ENCODE measurements at regions not wholly inside any gene's neighbourhood (a gene's known extent, or its start where the extent isn't known, plus 50 kb on each side); places are given as distances from the start of the nearest gene placed in this dataset.

DNA sequence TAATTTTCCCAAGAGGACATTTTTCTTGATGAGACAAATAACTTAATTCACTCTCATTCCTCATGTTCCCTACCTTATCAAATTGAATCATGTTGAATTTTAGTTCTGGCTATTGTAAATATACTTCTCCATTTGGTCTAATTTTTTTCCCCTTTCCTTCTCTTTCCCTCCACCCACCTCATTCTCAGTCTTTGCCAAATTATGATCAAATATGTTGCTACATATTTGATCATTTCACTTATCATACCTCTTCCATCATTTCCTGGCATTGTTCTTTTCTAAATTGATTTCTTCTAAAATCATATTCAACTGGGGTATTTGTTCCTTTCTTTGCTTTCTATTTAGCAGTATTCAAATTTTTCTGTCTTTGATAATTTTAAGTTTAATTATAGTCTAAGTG, 52.3 kb downstream of the HDGFL1 start:
- DNase-seq (ENCODE audit: low spot score): no peak

DNA sequence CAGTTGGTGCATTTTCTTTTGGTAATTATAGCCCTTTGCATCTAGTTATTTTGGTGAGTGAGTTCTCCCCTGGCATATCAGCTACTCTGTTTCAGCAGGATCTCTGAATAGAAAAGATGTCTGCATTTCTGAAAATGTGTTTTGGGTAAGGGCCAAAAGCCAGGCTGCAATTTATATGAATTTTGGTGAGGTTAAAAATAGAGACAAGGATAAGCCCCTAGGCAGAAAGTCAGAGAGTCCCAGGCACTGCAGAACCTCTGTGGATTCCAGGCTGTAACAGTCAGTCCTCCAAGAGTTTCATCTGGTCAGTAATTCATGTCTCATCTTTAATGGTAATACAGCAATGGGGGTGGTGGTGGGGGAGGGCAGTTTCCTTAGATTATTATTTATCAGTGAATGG, 53.0 kb downstream of the HDGFL1 start:
- no peak for DNase-seq (ENCODE audit: low spot score)

DNA sequence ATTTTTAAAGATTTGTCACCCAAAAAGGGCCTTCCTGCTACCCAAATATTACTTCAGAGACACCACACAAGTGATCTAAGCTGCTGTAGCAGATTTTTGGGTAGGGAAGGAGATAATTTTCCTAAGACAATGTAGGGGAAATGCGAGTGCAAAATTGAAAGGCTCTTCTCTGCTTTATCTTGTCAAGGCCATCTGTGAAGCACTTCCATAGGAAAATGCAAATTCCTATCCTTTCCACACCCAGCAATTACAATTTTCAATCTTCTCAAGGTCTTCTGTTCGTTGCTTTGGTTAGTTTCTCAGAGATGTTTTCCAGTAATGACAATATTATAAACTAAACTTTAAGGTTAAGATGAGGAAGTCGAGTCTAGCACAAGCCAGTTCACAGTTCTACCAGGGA, 53.4 kb downstream of the HDGFL1 start:
- no peak for DNase-seq (ENCODE audit: low spot score)

DNA sequence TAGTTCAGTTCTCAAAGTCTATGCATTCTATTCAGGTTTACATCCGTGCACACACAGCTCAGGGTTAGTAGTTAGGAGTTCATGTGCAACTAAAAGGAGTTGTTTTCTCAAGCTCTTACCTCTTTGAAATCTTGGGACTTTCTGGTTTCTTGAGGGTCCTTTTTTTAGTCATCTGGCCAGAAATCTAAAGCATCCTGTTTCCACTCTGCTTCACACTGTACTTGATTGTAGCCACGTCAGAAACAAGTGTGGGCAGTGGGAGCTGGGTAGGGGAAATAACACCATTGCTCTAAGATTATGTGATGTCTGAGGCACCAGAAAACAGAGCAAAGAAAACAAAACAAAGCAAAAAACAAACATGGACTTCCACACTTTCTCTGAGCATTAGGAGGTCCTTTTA, 58.3 kb downstream of the HDGFL1 start:
- no peak for DNase-seq (ENCODE audit: low spot score)

DNA sequence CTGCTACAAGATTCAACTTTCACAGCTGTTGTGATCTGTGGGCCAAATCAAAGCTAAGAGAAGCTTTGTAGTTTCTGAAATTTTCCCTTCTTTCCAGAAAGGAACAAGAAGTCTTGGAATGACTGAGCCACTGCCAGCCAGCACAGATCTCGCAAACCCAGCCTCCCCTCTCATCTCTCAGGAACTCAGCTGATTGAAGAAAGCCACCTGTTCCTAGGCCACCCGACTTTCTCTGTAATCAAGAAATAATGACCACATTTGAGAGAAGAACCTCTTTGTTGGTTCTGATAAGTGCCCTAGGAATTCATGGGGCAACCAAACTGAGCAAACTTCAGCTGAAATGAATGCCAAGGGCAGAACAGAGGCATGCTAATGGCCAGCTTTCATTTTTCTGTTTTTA, 61.7 kb downstream of the HDGFL1 start:
- DNase-seq (ENCODE audit: low spot score): no peak

DNA sequence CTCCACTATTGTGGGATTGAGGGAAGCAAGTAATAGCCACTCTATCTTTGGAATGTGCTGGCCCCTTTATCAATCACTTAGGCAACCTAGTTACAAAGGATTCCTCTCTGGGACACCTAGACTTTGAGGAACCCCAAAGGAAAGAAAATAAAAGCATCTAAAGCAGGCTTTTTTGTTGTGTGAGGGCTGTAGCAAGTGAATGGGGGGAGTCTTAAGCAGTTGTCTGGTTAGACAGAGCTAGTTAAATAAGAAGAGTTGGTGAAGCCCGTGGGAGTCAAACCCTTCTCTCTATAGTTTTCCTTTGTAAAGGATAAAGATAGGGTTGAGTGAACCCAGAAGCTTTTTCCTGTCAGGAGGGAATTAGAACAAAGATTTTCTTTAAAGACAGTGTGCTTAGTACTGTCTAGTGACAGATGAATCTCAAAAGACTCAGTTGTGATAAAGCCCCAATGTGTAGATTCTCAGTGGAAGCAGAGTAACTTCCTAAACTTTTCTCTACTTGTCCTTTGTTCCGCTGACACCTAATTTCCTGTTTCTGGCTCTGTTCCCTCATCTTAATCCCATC, 63.3 kb downstream of the HDGFL1 start:
- no peak for DNase-seq (ENCODE audit: low spot score)

DNA sequence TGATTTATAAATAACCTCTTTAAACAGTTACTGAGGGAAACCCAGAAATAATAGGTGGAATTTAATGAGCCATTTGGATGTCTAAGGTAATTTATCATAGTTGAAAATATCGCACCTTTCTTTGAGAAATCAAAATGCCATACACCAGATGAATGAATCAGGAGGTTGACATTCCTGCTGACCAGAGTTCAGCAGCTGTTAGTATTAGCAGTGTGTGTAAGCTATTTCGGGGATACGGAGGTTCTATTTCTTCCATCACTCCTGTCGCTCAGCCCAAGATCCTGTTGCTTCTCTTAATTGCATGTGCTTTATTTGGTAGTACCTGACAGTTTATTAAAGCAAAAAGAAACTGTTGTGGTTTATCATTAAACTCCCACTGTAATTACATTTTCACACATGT, 67.1 kb downstream of the HDGFL1 start:
- DNase-seq (ENCODE audit: low spot score): no peak

DNA sequence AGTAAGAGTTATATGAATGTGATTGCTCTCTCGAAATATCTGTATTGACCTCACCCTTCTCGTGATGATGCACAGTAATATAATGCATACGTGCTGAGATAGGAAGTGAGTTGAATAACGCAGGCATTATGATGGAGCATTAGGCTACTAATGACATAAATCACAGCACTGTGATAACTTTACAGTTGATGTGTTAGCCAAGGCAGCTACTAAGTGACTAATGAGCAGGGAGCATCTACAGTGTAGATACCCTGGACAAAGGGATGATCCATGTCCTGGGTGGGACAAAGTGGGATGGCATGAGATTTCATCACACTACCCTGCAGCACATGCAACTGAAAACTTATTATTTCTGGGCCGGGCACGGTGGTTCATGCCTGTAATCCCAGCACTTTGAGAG, 68.4 kb downstream of the HDGFL1 start:
- no peak for DNase-seq (ENCODE audit: low spot score)

DNA sequence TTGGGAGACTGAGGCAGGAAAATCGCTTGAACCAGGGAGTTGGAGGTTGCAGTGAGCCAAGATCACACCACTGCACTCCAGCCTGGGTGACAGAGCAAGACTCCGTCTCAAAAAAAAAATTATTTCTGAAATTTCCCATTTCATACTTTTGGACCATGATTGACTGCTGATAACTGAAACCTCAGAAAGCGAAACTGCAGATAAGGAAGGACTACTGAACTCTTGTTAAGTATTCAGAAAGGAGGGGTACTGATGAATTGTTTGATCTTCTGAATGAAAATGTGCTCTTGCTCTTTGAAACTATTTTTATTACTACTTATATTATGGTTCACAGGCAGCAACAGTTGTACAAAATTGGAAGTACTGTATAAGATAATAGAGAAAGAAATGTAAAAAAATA, 69.0 kb downstream of the HDGFL1 start:
- DNase-seq (ENCODE audit: low spot score): no peak

DNA sequence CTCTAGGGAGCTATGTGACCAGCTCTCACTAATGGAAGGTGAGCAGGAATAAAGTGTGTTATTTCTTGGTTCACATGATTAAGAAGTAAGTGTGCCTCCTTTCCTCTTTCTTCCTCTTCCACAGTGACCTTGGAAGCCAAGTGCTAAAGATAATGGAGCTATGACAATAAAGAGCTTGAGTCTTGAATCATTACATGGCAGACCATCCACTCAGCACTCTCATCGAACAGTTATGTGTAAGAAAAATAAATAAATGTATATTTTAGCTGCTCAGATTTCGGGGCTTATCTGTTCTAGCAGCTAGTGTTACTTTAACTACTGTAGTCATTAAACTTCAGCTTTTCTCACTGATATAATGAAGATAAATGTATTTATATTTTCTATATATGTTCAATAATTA, 72.9 kb downstream of the HDGFL1 start:
- no peak for DNase-seq (ENCODE audit: low spot score)

DNA sequence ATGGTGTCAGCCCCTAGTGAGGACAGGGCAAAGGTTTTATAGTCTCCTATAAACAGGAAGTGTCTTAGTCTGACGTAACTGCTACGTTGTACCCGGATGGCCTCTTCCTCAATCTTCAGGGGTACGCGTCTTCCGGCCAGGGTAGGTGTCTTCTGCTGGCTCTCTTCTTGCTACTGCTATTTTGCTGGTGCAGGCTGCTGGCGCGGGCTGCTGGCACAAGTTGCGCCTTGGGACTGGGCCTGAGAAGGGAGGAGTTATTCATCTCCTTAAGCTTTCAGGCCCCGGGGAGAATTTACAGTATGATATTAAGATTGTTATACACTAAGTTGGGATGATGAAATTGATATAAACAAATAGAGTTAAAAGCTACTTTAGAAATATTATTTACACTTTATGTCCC, 74.4 kb downstream of the HDGFL1 start:
- no peak for DNase-seq (ENCODE audit: low spot score)

DNA sequence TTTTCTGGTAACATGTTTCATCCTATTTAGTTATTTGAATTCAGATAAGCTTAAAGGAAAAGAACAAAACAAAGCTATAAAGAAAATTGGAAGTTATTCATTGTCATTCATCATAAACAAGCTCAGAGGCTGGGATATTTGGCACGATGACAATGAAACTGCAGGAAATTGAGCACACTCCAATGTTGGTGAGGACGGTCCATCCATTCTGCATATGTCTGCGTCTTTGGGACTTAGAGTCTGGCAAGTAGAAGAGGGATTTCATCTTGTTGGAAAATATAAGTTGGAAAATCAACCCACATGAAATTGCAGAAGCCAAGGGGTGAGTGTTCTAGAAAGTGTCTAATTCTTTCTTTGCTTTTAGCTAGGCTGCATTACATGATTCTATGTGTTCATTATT, 78.4 kb downstream of the HDGFL1 start:
- DNase-seq (ENCODE audit: low spot score): no peak

DNA sequence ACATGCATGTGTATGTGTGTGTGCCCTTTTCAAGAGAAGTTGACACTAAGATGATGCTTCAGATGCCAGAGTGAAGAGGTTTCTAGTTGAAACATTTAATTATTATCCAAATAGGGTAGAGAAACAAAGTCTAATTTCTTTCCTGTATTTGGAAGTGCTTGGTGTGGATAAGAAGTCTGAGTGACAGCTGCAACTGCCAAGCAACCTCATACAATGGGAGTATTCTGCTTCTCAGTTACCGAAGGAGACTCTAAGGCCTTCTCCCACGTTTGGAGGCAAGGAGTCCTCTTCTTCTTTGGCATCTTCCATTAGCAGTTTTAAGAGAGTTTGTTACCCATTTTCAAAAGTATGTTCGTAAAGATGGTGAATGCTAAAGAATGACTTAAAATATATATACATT, 82.4 kb downstream of the HDGFL1 start:
- no peak for DNase-seq (ENCODE audit: low spot score)

DNA sequence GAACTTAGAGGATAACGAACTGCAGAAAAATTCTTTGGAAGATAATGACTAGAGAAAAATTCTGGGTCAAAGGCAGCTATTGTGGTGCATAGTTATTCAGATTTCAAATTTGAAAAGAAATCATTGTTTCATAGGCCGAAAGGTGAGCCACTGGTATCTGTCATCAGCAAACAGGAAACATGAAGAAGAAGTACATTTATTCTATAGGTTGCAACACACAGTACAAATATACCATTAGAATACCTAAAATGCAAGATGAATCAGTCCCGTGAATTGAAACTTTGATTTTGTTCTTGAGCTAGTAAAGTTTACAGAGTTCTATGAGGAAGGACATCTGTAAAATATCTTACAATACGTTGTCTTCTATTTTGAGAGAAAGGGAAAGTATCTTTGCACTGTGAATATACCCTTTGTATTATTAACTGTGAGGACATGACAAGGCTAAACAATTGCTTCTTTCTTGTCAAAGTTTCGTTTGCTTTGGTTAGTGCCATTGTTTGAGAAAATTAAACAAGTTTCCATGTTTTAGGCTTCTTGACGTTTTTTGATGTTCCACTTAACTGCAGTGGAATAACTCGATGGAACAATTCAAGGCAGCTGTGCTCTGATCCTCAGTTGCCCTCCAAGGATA, 84.7 kb downstream of the HDGFL1 start:
- DNase-seq (ENCODE audit: low spot score): no peak

DNA sequence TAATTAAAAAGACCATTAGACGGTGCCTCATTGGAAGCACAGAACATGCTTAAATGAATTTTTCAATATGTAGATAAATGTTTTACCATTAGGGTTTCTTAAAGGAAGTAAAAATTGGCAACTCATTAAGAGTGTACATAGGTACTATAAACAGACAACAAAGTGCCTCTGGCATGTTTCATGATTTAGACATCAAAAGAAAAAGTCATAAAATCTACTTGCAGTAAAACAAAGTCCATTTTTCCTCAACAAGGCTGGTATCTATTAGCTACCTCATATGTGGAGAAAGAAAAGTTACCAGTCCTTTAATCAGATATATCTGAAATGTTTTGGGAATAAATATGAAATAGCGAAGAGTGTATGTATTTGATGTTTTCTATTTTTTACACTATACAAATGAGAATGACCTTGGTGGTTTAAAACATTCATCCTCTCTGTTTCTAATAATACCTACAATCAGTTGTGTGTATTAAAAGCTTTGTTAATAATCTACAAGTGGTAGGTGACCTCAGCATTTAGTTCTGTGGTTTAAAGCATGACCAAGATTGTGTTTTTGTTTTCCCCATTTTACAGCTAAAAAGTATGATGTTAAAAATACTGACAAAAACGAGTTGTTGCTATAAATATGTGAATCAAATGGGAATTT, 87.5 kb downstream of the HDGFL1 start:
- DNase-seq (ENCODE audit: low spot score): no peak

DNA sequence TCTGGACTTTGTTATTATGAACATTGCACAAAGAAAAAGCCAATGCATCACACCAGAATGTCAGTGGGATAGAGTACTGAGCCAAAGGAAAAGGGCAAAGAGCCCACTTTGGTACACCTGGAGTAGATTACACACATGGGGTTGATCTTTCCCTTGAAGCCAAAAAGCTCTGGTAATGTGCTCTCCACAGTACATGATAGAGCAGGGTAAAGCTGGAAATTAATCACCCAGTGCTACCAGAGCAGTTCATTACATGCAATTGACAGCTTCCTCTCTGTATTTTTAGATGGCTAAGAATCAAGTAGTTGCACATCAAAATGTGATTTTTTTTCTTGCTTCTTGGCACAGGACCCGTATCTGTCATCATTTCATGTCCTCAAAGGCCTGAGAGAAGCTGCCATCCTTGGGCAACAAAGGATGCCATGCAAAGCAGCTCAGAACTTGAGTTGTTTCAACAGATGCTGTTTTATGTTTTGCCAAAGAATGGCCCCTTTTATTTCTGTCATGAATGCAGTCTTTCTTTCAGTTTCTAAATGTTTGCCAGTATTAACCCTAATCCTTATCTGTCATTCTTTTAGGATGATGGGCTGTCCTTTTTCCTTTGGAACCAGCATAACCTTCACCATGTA, 88.1 kb downstream of the HDGFL1 start:
- DNase-seq (ENCODE audit: low spot score): no peak

DNA sequence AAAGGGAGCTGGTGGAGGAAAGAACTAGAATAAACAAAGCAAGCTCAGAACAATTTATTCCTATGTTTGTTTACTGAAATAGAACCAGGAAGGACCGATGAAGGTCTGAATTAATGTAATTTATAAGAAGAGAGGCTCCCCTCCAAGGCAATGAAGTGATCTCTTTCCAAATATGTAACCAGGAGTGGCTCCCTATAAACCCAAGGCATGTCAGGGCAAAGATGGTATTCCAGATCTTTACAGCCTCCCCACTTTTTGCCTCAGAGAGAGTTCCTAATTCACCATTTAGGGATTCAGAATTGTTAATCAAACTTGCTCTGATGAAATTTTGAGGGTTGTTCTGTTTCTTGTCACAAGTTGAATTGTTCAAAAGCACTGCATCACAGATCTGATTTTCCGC, 88.8 kb downstream of the HDGFL1 start:
- no peak for DNase-seq (ENCODE audit: low spot score)

DNA sequence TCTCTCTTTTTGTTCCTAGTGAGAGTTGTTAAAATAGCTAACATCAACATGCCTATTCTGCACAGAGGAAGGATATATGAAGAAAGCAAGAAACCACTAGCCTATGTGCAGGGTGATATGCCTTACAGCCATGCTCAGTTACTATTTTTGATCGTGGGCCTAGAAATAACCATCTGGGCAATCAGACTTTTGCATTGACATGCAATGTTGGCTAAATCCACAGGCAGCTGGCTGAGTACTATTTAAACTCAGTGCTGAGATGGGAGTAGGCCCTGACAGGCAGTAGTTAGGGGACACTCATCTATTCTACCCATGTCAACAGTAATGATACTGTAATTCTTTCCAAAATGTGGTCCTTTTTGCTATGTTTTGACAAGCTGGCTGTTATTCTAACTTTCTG, 89.6 kb downstream of the HDGFL1 start:
- DNase-seq (ENCODE audit: low spot score): no peak

DNA sequence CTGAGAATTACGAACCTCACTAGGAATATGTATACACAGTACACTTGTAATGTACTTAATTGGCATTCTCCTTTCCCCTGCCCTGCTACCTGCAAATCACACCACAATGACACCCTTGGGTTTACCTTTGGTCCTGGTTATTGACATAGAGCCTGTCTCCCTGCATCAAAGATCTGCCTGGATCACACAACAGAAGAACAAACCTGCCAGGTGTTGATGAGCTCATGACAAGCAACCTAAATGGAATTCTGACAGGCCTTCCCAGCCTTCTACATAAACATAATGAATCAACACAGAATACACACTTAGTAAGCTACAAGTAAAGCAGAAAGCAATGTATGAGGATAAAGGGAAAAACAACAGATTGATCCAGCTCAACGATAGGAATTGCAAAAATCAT, 95.6 kb downstream of the HDGFL1 start:
- no peak for DNase-seq (ENCODE audit: low spot score)

DNA sequence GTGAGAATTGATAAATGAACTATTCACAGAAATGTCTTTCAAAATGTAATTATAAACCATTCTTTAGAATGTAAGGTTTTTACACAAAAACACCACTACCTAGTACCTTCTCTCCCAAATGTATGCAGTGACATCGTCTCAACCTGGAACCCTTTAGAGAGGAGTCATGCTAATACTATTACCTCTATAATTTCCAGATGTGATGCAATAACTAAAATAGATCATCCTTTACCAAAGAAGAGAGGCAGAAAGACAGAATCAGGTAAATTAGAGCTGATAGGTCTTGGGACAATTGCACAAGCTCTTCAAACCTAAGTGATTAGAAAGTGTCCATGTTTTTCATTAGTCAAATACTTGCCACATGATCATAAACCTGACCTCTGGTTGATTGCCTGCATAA, 96.7 kb downstream of the HDGFL1 start:
- no peak for DNase-seq (ENCODE audit: low spot score)

DNA sequence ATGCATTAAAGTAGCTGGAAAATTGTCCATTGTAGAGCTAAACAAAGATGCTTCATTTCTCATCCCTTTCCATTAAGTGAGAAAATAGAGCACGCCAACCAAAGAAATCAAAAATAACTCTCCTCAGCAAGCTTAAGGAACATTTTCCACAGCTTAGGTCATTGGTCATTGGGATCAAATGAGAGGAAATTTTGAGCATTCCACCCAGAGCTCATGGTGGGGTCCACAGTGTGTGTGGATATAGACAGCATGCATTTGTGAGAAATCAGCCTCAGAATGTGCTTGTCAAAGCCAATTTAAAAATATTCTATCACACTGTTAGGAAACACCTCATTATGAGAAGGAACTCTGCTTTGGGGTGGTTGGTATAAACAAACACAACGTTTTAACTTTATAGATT, 97.2 kb downstream of the HDGFL1 start:
- DNase-seq (ENCODE audit: low spot score): no peak

DNA sequence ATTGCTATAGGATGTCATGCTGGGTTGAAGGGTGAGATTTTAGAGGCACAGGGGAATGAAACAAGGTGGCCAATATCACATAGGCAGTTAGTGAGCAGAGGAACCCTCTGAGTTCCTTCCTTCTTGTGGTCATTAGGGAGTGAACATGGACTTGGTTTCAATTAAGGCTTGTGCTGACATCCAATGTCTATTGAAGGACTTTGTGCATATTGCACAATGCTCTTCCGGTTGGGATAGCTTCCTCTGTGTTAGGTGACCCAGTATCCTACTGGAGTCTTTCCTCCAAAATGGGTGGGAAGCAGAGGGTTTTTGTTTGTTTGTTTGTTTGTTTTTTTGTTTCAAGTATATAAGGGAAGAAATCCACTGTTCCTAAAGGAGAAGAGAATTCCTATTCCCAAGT, 98.5 kb downstream of the HDGFL1 start:
- no peak for DNase-seq (ENCODE audit: low spot score)

DNA sequence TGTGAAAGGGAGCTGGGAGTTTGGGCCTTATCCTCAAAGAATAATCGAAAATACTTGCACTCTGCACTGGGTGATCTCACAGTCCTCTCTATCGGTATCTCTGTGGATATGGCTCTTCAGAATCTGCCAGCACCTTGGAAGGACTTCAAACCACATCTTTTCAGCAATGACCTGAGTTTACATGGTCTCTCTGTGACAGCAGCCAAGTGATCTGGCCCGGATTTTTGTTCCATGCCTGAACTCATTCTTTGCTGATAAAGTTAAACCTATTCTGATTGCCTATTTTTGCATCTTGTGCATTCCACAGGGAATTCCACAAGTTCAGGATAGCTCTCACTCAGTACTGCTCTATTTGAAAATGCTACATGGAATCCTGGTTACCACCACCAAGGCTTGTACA, 98.9 kb downstream of the HDGFL1 start:
- no peak for DNase-seq (ENCODE audit: low spot score)

DNA sequence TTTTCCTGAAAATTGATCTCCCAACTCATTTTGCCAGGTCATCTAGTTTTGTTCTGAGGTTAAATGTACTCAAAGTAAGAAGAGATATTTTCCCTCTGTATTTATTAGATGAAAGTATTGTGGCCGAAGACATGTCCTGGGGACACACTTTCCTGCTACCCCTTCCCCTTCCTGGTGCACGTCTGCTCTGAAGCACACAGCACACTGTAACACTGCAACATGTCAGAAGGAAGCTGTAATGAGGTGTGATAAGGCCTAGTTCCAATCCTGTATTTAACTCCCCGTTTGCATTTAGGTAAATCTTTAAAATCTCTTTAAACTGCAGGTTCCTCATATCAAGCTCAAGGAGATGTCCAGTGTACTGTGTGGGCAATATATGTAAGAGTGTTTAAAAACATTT, 99.4 kb downstream of the HDGFL1 start:
- no peak for DNase-seq (ENCODE audit: low spot score)

Measured in kidney capillary endothelial cell (primary cell).